HL-60 (cell line): ENCODE measurements at regions not wholly inside any gene's neighbourhood (a gene's known extent, or its start where the extent isn't known, plus 50 kb on each side); places are given as distances from the start of the nearest gene placed in this dataset.

Source experiments
- GABPA ChIP-seq: IDR thresholded peaks from 2 replicates; pipeline ENCODE4 v1.6.1; 2012; ENCODE audit warnings: low read depth
- TF ChIP-seq, protein P1 (sequence below): IDR thresholded peaks from 2 replicates; pipeline ENCODE4 v1.6.1; 2012; ENCODE audit warnings: low read depth; ENCODE audit not compliant: insufficient replicate concordance
- TF ChIP-seq, protein P2 (sequence below): IDR thresholded peaks from one replicate; pipeline ENCODE4 v1.5.1; 2011; ENCODE audit warnings: low read length, control low read depth, inconsistent platforms; ENCODE audit not compliant: insufficient read depth

DNA sequence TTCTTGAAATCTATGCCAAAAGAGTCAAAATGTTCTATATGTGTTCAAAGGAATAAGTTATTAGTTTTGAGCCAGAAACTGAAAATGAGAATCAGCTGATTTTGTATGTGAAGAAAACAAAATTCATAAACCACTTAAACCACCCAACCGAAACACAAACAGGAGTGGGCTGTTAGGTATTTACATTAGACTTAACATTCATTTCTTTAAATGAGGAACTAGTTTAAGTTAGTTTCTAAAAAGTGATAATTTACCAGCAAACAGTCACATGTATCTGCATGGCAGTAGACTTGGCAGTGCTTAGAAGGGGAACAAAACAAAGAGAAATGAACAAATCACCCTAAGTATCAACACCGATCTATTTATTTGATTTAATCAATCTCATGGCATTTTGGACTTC, 128.0 kb downstream of the GMNC start:
- TF ChIP-seq, protein P1, sequence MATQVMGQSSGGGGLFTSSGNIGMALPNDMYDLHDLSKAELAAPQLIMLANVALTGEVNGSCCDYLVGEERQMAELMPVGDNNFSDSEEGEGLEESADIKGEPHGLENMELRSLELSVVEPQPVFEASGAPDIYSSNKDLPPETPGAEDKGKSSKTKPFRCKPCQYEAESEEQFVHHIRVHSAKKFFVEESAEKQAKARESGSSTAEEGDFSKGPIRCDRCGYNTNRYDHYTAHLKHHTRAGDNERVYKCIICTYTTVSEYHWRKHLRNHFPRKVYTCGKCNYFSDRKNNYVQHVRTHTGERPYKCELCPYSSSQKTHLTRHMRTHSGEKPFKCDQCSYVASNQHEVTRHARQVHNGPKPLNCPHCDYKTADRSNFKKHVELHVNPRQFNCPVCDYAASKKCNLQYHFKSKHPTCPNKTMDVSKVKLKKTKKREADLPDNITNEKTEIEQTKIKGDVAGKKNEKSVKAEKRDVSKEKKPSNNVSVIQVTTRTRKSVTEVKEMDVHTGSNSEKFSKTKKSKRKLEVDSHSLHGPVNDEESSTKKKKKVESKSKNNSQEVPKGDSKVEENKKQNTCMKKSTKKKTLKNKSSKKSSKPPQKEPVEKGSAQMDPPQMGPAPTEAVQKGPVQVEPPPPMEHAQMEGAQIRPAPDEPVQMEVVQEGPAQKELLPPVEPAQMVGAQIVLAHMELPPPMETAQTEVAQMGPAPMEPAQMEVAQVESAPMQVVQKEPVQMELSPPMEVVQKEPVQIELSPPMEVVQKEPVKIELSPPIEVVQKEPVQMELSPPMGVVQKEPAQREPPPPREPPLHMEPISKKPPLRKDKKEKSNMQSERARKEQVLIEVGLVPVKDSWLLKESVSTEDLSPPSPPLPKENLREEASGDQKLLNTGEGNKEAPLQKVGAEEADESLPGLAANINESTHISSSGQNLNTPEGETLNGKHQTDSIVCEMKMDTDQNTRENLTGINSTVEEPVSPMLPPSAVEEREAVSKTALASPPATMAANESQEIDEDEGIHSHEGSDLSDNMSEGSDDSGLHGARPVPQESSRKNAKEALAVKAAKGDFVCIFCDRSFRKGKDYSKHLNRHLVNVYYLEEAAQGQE = no peak
- no peak for TF ChIP-seq GABPA
- TF ChIP-seq, protein P2, sequence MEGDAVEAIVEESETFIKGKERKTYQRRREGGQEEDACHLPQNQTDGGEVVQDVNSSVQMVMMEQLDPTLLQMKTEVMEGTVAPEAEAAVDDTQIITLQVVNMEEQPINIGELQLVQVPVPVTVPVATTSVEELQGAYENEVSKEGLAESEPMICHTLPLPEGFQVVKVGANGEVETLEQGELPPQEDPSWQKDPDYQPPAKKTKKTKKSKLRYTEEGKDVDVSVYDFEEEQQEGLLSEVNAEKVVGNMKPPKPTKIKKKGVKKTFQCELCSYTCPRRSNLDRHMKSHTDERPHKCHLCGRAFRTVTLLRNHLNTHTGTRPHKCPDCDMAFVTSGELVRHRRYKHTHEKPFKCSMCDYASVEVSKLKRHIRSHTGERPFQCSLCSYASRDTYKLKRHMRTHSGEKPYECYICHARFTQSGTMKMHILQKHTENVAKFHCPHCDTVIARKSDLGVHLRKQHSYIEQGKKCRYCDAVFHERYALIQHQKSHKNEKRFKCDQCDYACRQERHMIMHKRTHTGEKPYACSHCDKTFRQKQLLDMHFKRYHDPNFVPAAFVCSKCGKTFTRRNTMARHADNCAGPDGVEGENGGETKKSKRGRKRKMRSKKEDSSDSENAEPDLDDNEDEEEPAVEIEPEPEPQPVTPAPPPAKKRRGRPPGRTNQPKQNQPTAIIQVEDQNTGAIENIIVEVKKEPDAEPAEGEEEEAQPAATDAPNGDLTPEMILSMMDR = no peak
